Progenitor cell of endocrine pancreas (in vitro differentiated cells): ENCODE measurements at regions not wholly inside any gene's neighbourhood (a gene's known extent, or its start where the extent isn't known, plus 50 kb on each side); places are given as distances from the start of the nearest gene placed in this dataset.

ENCODE experiments used
- DNase-seq: peaks from one replicate; pipeline ENCODE4 v3.0.0; 2021; ENCODE audit warnings: low spot score; ENCODE audit not compliant: unreplicated experiment
- H3K27ac Mint-ChIP-seq: 2 replicates; pipeline ENCODE4 v1.8.0; 2021; ENCODE audit warnings: mild to moderate bottlenecking, moderate library complexity, mixed read lengths
- H3K27me3 Mint-ChIP-seq: 2 replicates; pipeline ENCODE4 v1.8.0; 2021; ENCODE audit warnings: mixed read lengths
- H3K36me3 Mint-ChIP-seq: 2 replicates; pipeline ENCODE4 v1.8.0; 2022; ENCODE audit warnings: mixed read lengths; ENCODE audit not compliant: insufficient read depth
- H3K4me1 Mint-ChIP-seq: 2 replicates; pipeline ENCODE4 v1.8.0; 2021; ENCODE audit warnings: low read depth, mixed read lengths
- H3K4me3 Mint-ChIP-seq: 2 replicates; pipeline ENCODE4 v1.8.0; 2021; ENCODE audit warnings: low read depth, mild to moderate bottlenecking, moderate library complexity, mixed read lengths
- H3K9me3 Mint-ChIP-seq: 2 replicates; pipeline ENCODE4 v1.8.0; 2021; ENCODE audit warnings: low read depth, mixed read lengths
- TF ChIP-seq, protein P1 (sequence below): fragments of 200-600 bp; sonication (generic); IDR thresholded peaks from one replicate; pipeline ENCODE4 v1.5.0; 2021; ENCODE audit warnings: antibody characterized with exemption, mild to moderate bottlenecking; ENCODE audit not compliant: unreplicated experiment

DNA sequence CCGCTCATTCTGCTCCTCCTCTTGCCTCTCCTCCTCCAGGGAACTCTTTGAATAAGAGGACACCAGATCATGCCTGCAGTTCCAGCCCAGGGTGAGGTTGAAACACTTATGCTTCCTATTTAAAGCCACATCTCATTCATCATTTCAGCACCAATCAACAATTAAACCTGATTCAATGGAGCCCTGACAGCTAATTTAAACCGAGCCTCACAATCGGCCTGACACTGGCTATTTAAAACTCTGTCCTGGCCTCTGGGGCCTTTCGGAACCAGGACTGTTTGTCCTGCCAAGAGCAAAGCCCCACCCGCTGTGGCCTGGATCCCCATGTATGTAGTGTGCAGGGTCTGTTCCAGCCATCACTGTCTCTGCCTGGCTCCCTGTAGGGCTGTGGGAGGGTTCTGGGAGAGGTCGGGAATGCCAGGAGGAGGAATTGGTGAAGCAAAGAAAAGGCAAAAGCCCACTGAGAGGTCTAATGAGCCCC, 97.4 kb downstream of the MCFD2 start:
- H3K36me3 Mint-ChIP-seq = no peaks in the 10 kb centered on the region
- DNase-seq = no peak

DNA sequence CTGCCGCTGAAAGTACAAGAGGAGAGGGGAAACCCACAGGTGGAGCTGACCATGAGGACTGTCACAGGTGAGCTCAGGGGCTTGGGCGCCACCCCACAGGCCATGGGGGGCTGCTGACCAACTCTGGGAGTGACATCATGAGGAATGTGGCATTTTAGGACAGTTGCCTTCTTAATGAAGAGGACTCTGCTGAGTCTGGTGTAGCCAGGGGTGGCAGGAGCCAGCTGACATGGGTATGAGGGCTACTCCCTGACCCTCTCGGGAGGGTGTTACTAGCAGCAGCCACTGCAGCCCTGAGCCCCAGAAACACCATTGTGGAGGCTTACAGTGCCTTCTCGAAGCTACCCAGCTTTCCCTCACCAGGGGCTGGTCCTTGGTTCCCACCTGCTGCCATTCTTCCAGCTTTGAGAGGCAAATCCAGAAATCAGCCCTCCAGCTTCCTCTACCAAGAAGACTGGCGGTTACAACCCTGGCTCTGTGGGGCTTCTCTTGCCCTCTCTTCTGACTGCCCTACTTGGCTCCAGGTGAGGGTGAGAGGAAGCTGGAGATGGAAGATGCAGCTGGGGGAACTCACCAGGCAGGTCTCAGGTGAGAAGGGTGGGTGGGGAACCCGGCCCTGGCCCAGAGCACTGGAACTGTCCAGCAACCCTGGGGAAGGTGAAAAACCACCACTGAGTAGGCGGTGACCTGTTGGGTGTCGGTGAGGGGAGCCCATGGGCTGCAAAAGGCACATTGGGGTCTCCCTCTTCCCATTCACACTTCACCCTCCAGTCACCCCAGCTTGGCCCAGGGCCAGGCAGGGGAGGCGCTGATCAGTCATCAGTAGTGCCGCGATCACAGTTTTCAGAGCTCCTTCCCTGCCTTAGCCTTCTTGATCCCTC, 98.5 kb downstream of the MCFD2 start:
- H3K27ac Mint-ChIP-seq = no peak overlapping the region
- no peak overlapping the region for H3K4me3 Mint-ChIP-seq

More for the DNA sequence above, 97.4 kb downstream of the MCFD2 start:
- Mint-ChIP-seq H3K27me3 (no peaks in the 10 kb centered on the region), H3K9me3 (no peaks in the 10 kb centered on the region), H3K27ac (no peak overlapping the region), H3K4me3 (no peak overlapping the region), H3K4me1 (no peaks in the 10 kb centered on the region)
- TF ChIP-seq, protein P1, sequence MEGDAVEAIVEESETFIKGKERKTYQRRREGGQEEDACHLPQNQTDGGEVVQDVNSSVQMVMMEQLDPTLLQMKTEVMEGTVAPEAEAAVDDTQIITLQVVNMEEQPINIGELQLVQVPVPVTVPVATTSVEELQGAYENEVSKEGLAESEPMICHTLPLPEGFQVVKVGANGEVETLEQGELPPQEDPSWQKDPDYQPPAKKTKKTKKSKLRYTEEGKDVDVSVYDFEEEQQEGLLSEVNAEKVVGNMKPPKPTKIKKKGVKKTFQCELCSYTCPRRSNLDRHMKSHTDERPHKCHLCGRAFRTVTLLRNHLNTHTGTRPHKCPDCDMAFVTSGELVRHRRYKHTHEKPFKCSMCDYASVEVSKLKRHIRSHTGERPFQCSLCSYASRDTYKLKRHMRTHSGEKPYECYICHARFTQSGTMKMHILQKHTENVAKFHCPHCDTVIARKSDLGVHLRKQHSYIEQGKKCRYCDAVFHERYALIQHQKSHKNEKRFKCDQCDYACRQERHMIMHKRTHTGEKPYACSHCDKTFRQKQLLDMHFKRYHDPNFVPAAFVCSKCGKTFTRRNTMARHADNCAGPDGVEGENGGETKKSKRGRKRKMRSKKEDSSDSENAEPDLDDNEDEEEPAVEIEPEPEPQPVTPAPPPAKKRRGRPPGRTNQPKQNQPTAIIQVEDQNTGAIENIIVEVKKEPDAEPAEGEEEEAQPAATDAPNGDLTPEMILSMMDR = no peak

DNA sequence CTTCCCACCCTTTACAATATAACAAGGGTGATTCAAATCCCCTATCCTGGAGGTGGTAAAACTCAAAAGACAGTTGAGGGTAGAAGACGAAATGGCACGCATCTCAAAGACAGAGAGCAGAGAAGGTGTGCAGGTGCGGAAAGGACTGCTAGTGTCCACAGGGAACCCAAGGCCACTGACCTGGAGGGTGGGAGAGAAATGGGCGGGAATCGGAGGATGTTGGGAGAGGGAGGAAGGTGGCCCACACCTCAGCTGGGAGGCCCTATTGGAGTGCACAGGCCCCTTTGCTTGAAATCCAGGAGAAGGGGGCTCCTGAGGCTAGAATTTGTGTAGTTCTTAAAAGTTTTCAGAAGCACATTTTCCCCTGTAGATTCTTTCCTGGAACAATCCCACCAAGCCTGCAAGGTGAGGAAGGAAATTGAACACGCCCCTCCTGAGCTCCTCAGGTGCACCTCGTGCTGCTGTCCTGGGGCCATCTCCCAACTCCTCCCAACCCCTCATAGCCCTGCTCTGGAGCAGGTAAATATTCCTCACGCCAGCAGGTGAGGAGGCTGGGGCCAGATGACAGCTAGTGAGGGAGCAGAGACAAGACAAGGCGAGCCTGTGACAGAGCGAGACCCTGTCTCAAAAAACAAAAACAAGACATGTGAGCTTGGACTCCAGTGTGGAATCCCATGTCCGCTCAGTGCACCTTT, 99.3 kb downstream of the MCFD2 start:
- H3K4me3 Mint-ChIP-seq = no peak overlapping the region
- H3K9me3 Mint-ChIP-seq = no peaks in the 10 kb centered on the region
- H3K36me3 Mint-ChIP-seq = no peaks in the 10 kb centered on the region
- no peak for DNase-seq
- peaks cover 2% of the 10 kb centered on the region for H3K4me1 Mint-ChIP-seq
- no peak overlapping the region for H3K27ac Mint-ChIP-seq
- no peaks in the 10 kb centered on the region for H3K27me3 Mint-ChIP-seq
- TF ChIP-seq, protein P1 = no peak

More for the DNA sequence above, 98.5 kb downstream of the MCFD2 start:
- TF ChIP-seq, protein P1 = no peak
- no peak for DNase-seq
- Mint-ChIP-seq H3K9me3 (no peaks in the 10 kb centered on the region), H3K36me3 (no peaks in the 10 kb centered on the region), H3K4me1 (peaks cover 2% of the 10 kb centered on the region), H3K27me3 (no peaks in the 10 kb centered on the region)

DNA sequence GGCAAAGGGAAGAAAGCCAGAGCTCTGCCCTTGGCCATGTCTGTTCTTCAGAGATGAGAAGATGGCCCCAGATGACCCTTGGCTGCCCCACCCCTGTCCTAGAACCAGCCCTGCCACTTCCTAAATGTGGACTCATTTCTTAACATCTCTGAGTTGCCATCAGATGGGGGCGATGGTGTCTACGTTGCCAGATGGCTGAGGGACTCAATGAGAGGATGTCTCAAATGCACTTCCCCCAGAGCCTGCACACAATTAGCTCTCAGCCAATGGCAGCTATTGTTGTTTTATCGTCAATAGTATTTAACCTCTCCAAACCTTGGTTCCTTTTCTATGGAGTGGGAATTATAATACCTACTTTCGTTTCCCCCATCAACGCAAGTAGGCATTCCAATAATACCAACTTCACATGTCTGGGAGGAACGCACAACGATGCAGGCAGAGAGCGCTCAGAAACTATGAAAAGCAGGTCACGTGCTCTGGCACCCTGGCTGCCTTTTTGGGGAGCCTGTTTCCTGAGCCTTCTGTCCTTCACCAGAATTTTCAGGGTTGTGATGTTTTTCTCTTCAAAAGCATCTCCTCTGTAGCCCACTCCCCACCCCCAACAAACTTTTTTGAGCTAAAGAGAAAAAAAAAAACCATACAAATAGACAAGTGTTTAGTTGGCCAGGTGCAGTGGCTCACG, 100.3 kb downstream of the MCFD2 start:
- no peaks in the 10 kb centered on the region for H3K36me3 Mint-ChIP-seq
- no peak overlapping the region for H3K27ac Mint-ChIP-seq
- TF ChIP-seq, protein P1 = no peak
- H3K9me3 Mint-ChIP-seq = no peaks in the 10 kb centered on the region
- H3K4me1 Mint-ChIP-seq = peaks cover 2% of the 10 kb centered on the region
- H3K4me3 Mint-ChIP-seq = no peak overlapping the region
- no peak for DNase-seq
- no peaks in the 10 kb centered on the region for H3K27me3 Mint-ChIP-seq
